GM12892 (cell line): ENCODE measurements at regions not wholly inside any gene's neighbourhood (a gene's known extent, or its start where the extent isn't known, plus 50 kb on each side); places are given as distances from the start of the nearest gene placed in this dataset.

Source experiments
- POLR2A ChIP-seq: IDR thresholded peaks from 2 replicates; pipeline ENCODE4 v1.6.1; 2011; ENCODE audit warnings: low read depth, low read length, control low read depth
- POLR2AphosphoS5 ChIP-seq: IDR thresholded peaks from 2 replicates; pipeline ENCODE4 v1.6.1; 2011; ENCODE audit warnings: low read depth, low read length, control low read depth

GRCh38 chr12:31807773-31808097 is 78.9 kb upstream of the AMN1 start:
- no peak for TF ChIP-seq POLR2A
- no peak for TF ChIP-seq POLR2AphosphoS5
